Endothelial cell of umbilical vein (primary cell): ENCODE measurements at regions not wholly inside any gene's neighbourhood (a gene's known extent, or its start where the extent isn't known, plus 50 kb on each side); places are given as distances from the start of the nearest gene placed in this dataset.

ENCODE experiments used
- BruUV-seq: library from RNA; stranded (reverse); fragments of 400-500 nt; replicated peaks from 2 replicates; lab custom pipeline; 2021; lab: Mats Ljungman, UMichigan
- CTCF ChIA-PET: fragments of 300-600, 350-600 bp; sonication (Branson Sonifier 250); formaldehyde crosslinking; loops from one replicate; lab custom pipeline; 2021; ENCODE audit warnings: antibody characterized with exemption, inconsistent platforms; lab: Charles Lee
- POLR2A ChIA-PET: fragments of 300-600, 350-600 bp; sonication (Branson Sonifier 250); formaldehyde crosslinking; loops from one replicate; lab custom pipeline; 2021; ENCODE audit warnings: antibody characterized with exemption, inconsistent platforms; lab: Charles Lee
- DNase-seq: peaks from one replicate; pipeline ENCODE4 v3.0.0-alpha.2; 2011; ENCODE audit warnings: low read depth, low spot score
- FAIRE-seq: peaks from 2 replicates; lab custom pipeline; 2011; peaks lifted over from hg19 to GRCh38; lab: Jason Lieb, UNC
- H2AFZ ChIP-seq: 2 replicates; pipeline ENCODE4 v1.6.0; 2012; ENCODE audit warnings: low read depth, low read length, control low read depth, inconsistent platforms
- H3K27ac ChIP-seq: 2 replicates; pipeline ENCODE4 v1.5.1; 2011; ENCODE audit warnings: low read depth, mild to moderate bottlenecking, control low read depth, low read length, moderate library complexity; ENCODE audit not compliant: insufficient read depth
- H3K27me3 ChIP-seq, 2 experiments: 2 replicates each; pipeline versions ENCODE4 v1.6.0 to v1.6.1; 2011; ENCODE audit warnings: low read length in 2 of 2, mixed read lengths in 1 of 2; ENCODE audit not compliant: control insufficient read depth in 2 of 2, insufficient read depth in 2 of 2
- H3K36me3 ChIP-seq, 2 experiments: 2 replicates in 1 of 2; 3 replicates in 1 of 2; pipeline ENCODE4 v1.5.1; 2011; ENCODE audit warnings: low read length in 2 of 2, mild to moderate bottlenecking in 1 of 2, moderate library complexity in 1 of 2; ENCODE audit not compliant: control insufficient read depth in 2 of 2, insufficient read depth in 2 of 2; ENCODE audit errors: extremely low read depth in 1 of 2
- H3K4me1 ChIP-seq: 3 replicates; pipeline ENCODE4 v1.5.1; 2011; ENCODE audit warnings: mild to moderate bottlenecking, low read length; ENCODE audit not compliant: control insufficient read depth, insufficient read depth; ENCODE audit errors: extremely low read depth
- H3K4me2 ChIP-seq: 2 replicates; pipeline ENCODE4 v1.6.1; 2011; ENCODE audit warnings: low read length, control low read depth, mixed read lengths; ENCODE audit not compliant: insufficient read depth
- H3K4me3 ChIP-seq, 3 experiments: fragments of 200-600 bp in 1 of 3; sonication (generic), shearing (Covaris generic) in 1 of 3; replicated peaks in 1 of 3; 2 replicates each; pipeline ENCODE4 v1.5.1; 2011 to 2016; ENCODE audit warnings: control low read depth in 3 of 3, low read length in 3 of 3, mild to moderate bottlenecking in 2 of 3, inconsistent platforms in 1 of 3, low read depth in 1 of 3, moderate library complexity in 1 of 3; ENCODE audit not compliant: insufficient read depth in 1 of 3
- H3K79me2 ChIP-seq: 2 replicates; pipeline ENCODE4 v1.6.0; 2012; ENCODE audit warnings: low read length, inconsistent platforms; ENCODE audit not compliant: control insufficient read depth, insufficient read depth
- H3K9ac ChIP-seq: replicated peaks from 2 replicates; pipeline ENCODE3; 2011; ENCODE audit warnings: low read length, control low read depth; ENCODE audit not compliant: insufficient read depth; ENCODE audit errors: extremely low read depth
- H3K9me1 ChIP-seq: replicated peaks from 3 replicates; pipeline ENCODE4 v1.6.0; 2011; ENCODE audit warnings: mild to moderate bottlenecking, low read length; ENCODE audit not compliant: control insufficient read depth, insufficient read depth; ENCODE audit errors: extremely low read depth
- H3K9me3 ChIP-seq: replicated peaks from 2 replicates; pipeline ENCODE4 v1.5.1; 2012; ENCODE audit warnings: low read length, inconsistent platforms; ENCODE audit not compliant: control insufficient read depth, insufficient read depth
- H4K20me1 ChIP-seq: replicated peaks from 2 replicates; pipeline ENCODE3; 2011; ENCODE audit warnings: mild to moderate bottlenecking, low read length; ENCODE audit not compliant: control insufficient read depth, insufficient read depth; ENCODE audit errors: extremely low read depth
- CTCF ChIP-seq, 2 donors: IDR thresholded peaks; 1 replicate in 1 of 2; 2 replicates in 1 of 2; pipeline ENCODE4 v1.5.1; 2011; ENCODE audit warnings: low read length in 2 of 2, mild to moderate bottlenecking in 2 of 2, moderate library complexity in 2 of 2, control low read depth in 1 of 2, inconsistent platforms in 1 of 2, low read depth in 1 of 2; ENCODE audit not compliant: insufficient read depth in 1 of 2; ENCODE audit errors: extremely low read depth in 1 of 2
- EZH2 ChIP-seq: IDR thresholded peaks from 2 replicates; pipeline ENCODE4 v1.6.1; 2012; ENCODE audit warnings: borderline replicate concordance, low read depth, mild to moderate bottlenecking, moderate library complexity, low read length, inconsistent platforms; ENCODE audit not compliant: severe bottlenecking
- FOS ChIP-seq: IDR thresholded peaks from 2 replicates; pipeline ENCODE4 v1.6.1; 2011; ENCODE audit warnings: mild to moderate bottlenecking, low read length, moderate library complexity, borderline replicate concordance; ENCODE audit not compliant: insufficient read depth
- GATA2 ChIP-seq: IDR thresholded peaks from 2 replicates; pipeline ENCODE4 v1.7.0; 2011; ENCODE audit warnings: low read depth, mild to moderate bottlenecking, moderate library complexity, mixed read lengths, low read length; ENCODE audit not compliant: insufficient read length, insufficient read depth
- MYC ChIP-seq: IDR thresholded peaks from one replicate; pipeline ENCODE4 v1.6.1; 2011; ENCODE audit warnings: mild to moderate bottlenecking, low read depth, low read length
- POLR2AphosphoS5 ChIP-seq: IDR thresholded peaks from 2 replicates; pipeline ENCODE4 v1.6.1; 2012; ENCODE audit warnings: low read depth, mild to moderate bottlenecking, control low read depth, low read length, moderate library complexity; ENCODE audit not compliant: insufficient read depth
- dilution Hi-C: fragments of 300-500 bp; cut with MboI; formaldehyde crosslinking; loops from one replicate; pipeline ENCODE4 v1.15.0; 2019; ENCODE audit warnings: low sequenced_read_pairs; ENCODE audit not compliant: extremely low pct_ligation_motif_present
- intact Hi-C: fragments of 100-400 bp; cut with micrococcal nuclease; formaldehyde crosslinking; loops from one replicate; pipeline ENCODE4 v1.10.0; 2022
- TF ChIP-seq, protein P1 (sequence below): IDR thresholded peaks from 2 replicates; pipeline ENCODE4 v1.6.1; 2011; ENCODE audit not compliant: insufficient read depth, insufficient read length

DNA sequence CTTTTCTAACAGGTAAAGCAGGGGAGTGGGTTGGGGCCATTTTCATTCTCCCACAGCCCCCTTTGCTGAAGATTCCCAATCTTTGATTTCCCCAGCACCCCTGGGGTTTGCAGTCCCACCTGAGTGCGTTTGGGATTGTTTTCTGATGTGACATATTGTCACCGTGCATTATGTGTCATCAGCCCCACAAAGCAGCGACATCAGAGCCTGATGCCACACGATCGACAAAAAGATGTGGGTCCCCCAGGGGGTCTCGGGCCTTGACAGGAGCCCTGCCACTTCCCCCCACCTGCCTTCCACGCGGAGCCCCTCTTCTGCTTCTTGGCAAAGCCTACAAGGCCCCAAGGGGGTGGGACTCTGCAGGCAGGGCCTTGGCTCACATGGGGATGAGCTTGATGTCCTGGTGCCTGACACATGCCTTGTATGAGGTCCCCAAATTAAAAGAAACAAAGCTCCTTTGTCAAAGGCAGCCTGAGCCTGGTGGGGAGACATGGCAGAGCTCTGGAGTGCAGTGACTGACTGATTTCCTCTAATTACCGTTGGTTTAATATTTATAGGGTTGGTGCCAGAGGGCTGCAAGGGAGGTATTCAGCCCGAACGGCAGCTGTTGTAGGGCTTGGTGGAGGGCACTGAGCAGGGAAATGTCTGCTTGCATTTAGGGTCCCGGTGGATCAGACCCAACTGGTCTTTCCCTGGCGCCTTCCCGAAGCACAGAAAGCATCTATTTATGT lies 149.2 kb downstream of the MIAT start:
- H3K9ac ChIP-seq: no peak overlapping the region
- dilution Hi-C loops (no loop called here), intact Hi-C loops (no loop called here)
- no peak overlapping the region for H3K4me2 ChIP-seq
- no peaks in the 10 kb centered on the region for H3K36me3 ChIP-seq
- no peaks in the 10 kb centered on the region for H3K79me2 ChIP-seq
- H3K9me3 ChIP-seq: no peaks in the 10 kb centered on the region
- CTCF ChIA-PET: no interaction called here
- no peaks in the 10 kb centered on the region for H4K20me1 ChIP-seq
- no peaks in the 10 kb centered on the region for H3K4me1 ChIP-seq
- no peak overlapping the region for H3K27ac ChIP-seq
- peaks cover 0 to 1% of the 10 kb centered on the region in 2 experiments for H3K27me3 ChIP-seq
- H3K4me3 ChIP-seq: no peak overlapping the region
- no TSS peak for BruUV-seq
- FAIRE-seq (no peak), DNase-seq (no peak)
- POLR2A ChIA-PET: no interaction called here
- H3K9me1 ChIP-seq: no peaks in the 10 kb centered on the region
- TF ChIP-seq GATA2: no peak
- TF ChIP-seq, protein P1, sequence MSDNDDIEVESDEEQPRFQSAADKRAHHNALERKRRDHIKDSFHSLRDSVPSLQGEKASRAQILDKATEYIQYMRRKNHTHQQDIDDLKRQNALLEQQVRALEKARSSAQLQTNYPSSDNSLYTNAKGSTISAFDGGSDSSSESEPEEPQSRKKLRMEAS: no peak
- no peak for TF ChIP-seq CTCF (IDR thresholded peaks at IDR 0.05; ENCODE audit: extremely low read depth in 1 of 2, insufficient read depth in 1 of 2, low read depth in 1 of 2, low read length in 2 of 2)
- no peak for TF ChIP-seq MYC
- no peak for TF ChIP-seq POLR2AphosphoS5
- no peak for TF ChIP-seq FOS
- TF ChIP-seq EZH2: no peak
- no peak overlapping the region for H2AFZ ChIP-seq
